ENCODE measurements at regions not wholly inside any gene's neighbourhood (a gene's known extent, or its start where the extent isn't known, plus 50 kb on each side); places are given as distances from the start of the nearest gene placed in this dataset.
A peak's percentile ranks its signal among the peaks of the same experiment; 100 is the strongest.
"Not testable (repeated sequence)": the region's sequence is repeated elsewhere in the genome, so short reads cannot be mapped to it uniquely, and the experiment has no call there.

GRCh38 chr4:138592796-138593195 is 350.6 kb upstream of the SLC7A11 start:
- H3K27me3 ChIP-seq (ENCODE audit: control insufficient read depth, insufficient read depth, low read length), result no peaks in the 10 kb centered on the region
- TF ChIP-seq CTCF (IDR thresholded peaks at IDR 0.05; ENCODE audit: insufficient read depth, low read length, severe bottlenecking), result no peak
- FAIRE-seq (no peak), DNase-seq (ENCODE audit: low read depth) (no peak)
- H3K4me3 ChIP-seq (ENCODE audit: low read depth, low read length), result no peak overlapping the region
- H3K36me3 ChIP-seq (ENCODE audit: control insufficient read depth, insufficient read depth, low read length), result no peaks in the 10 kb centered on the region

GRCh38 chr4:138591808-138592207 is 349.7 kb upstream of the SLC7A11 start:
- Histone ChIP-seq H3K27me3 (ENCODE audit: control insufficient read depth, insufficient read depth, low read length) (no peaks in the 10 kb centered on the region), H3K4me3 (ENCODE audit: low read depth, low read length) (no peak overlapping the region), H3K36me3 (ENCODE audit: control insufficient read depth, insufficient read depth, low read length) (no peaks in the 10 kb centered on the region)
- no peak for TF ChIP-seq CTCF (IDR thresholded peaks at IDR 0.05; ENCODE audit: insufficient read depth, low read length, severe bottlenecking)
- no peak for DNase-seq (ENCODE audit: low read depth)
- FAIRE-seq, result no peak

GRCh38 chr4:138588501-138588900 is 346.4 kb upstream of the SLC7A11 start:
- no peak overlapping the region for H3K4me3 ChIP-seq (ENCODE audit: low read depth, low read length)
- TF ChIP-seq CTCF (IDR thresholded peaks at IDR 0.05; ENCODE audit: insufficient read depth, low read length, severe bottlenecking), result no peak
- no peak for FAIRE-seq

GRCh38 chr4:138579146-138579545 is 337.0 kb upstream of the SLC7A11 start:
- Histone ChIP-seq H3K36me3 (ENCODE audit: control insufficient read depth, insufficient read depth, low read length) (no peaks in the 10 kb centered on the region), H3K4me3 (ENCODE audit: low read depth, low read length) (no peak overlapping the region), H3K27me3 (ENCODE audit: control insufficient read depth, insufficient read depth, low read length) (no peaks in the 10 kb centered on the region)
- no peak for FAIRE-seq
- no peak for DNase-seq (ENCODE audit: low read depth)
- no peak for TF ChIP-seq CTCF (IDR thresholded peaks at IDR 0.05; ENCODE audit: insufficient read depth, low read length, severe bottlenecking)

More at GRCh38 chr4:138588501-138588900, 346.4 kb upstream of the SLC7A11 start:
- DNase-seq (ENCODE audit: low read depth), result no peak
- Histone ChIP-seq H3K36me3 (ENCODE audit: control insufficient read depth, insufficient read depth, low read length) (no peaks in the 10 kb centered on the region), H3K27me3 (ENCODE audit: control insufficient read depth, insufficient read depth, low read length) (no peaks in the 10 kb centered on the region)

- not testable (repeated sequence) for H3K36me3 ChIP-seq (ENCODE audit: control insufficient read depth, insufficient read depth, low read length); H3K4me3 ChIP-seq (ENCODE audit: low read depth, low read length); H3K27me3 ChIP-seq (ENCODE audit: control insufficient read depth, insufficient read depth, low read length); FAIRE-seq
- peak; percentile 34 for TF ChIP-seq CTCF (IDR thresholded peaks at IDR 0.05; ENCODE audit: insufficient read depth, low read length, severe bottlenecking)
- peak; percentile 42 for DNase-seq (ENCODE audit: low read depth)
These were observed 335.7 kb upstream of the SLC7A11 start for GRCh38 chr4:138577826-138578225.

GRCh38 chr4:138577145-138577544 is 335.0 kb upstream of the SLC7A11 start:
- no peak overlapping the region for H3K4me3 ChIP-seq (ENCODE audit: low read depth, low read length)
- no peaks in the 10 kb centered on the region for H3K27me3 ChIP-seq (ENCODE audit: control insufficient read depth, insufficient read depth, low read length)
- H3K36me3 ChIP-seq (ENCODE audit: control insufficient read depth, insufficient read depth, low read length), result no peaks in the 10 kb centered on the region
- FAIRE-seq, result no peak
- no peak for TF ChIP-seq CTCF (IDR thresholded peaks at IDR 0.05; ENCODE audit: insufficient read depth, low read length, severe bottlenecking)
- no peak for DNase-seq (ENCODE audit: low read depth)
